ENCODE measurements at regions not wholly inside any gene's neighbourhood (a gene's known extent, or its start where the extent isn't known, plus 50 kb on each side); places are given as distances from the start of the nearest gene placed in this dataset.

DNA sequence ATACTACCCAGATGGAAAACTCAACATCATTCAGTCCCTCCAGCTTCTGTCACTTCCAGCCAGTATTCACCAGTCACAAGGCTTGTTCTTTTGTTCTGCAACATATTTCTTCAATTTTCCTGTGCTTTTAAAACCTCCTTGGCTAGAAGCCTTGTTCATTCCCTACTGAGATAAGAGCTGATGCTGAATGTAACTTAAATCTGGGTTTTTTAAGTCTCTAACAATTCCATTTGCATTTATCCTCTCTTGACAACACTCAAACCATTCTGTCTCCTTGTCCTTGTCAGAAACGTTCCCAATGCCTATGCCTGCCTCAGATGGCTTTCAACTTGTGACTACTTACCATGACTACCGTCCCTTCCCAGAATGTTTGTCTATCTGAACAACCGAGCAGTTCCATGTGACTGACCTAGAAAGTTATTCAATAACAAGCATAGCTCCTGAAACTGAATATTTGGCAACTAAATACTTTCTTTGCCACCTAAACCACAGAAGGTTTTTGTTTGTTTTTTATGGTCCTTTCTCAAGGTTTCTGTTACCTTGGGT lies 682.9 kb upstream of the GALNTL6 start:
- ATAC-seq (no peak), DNase-seq (ENCODE audit: low read depth, low spot score) (no peak)
- H2AFZ ChIP-seq (ENCODE audit: low read depth, low read length, poor library complexity, severe bottlenecking) = no peak overlapping the region

DNA sequence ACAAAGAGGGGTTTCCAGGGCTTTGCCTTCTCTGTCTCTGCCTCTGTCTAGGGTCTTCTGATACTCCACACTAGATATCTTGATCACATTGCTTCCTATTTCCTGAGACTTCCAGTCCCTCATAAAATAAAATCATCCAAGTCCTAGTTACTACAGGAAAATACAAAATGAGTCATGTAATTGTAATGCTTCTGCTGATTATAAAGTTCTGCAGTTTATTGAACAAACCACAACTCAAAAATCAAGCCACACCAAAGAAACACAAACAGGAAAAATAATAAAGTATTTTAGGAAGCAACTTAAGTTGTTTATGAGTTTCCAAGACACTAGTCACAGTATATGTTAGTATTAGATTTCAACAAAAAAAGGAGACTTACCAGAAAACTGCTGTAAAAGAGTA lies 695.1 kb upstream of the GALNTL6 start:
- CTCF ChIA-PET = no interaction called here
- Histone ChIP-seq H4K20me1 (ENCODE audit: insufficient read depth) (no peaks in the 10 kb centered on the region), H3K36me3 (ENCODE audit: control insufficient read depth in 1 of 2, insufficient read depth in 2 of 2, low read length in 2 of 2) (no peaks in the 10 kb centered on the region), H3K27me3 (ENCODE audit: insufficient read depth, low read length) (no peaks in the 10 kb centered on the region), H3K27ac (ENCODE audit: low read depth, low read length) (no peak overlapping the region), H3K4me2 (ENCODE audit: low read length) (no peak overlapping the region), H2AFZ (ENCODE audit: low read depth, low read length, poor library complexity, severe bottlenecking) (no peak overlapping the region), H3K9me3 (ENCODE audit: control insufficient read depth in 1 of 2, insufficient read depth in 1 of 2, low read depth in 1 of 2, low read length in 2 of 2) (no peaks in the 10 kb centered on the region), H3K9me2 (ENCODE audit: insufficient read depth) (no peaks in the 10 kb centered on the region), H3K4me1 (ENCODE audit: control insufficient read depth in 1 of 2, insufficient read depth in 2 of 2, low read length in 2 of 2) (no peaks in the 10 kb centered on the region), H3K79me2 (ENCODE audit: insufficient read depth, low read length) (no peaks in the 10 kb centered on the region), H3K4me3 (replicated peaks in 1 of 2; ENCODE audit: low read depth in 1 of 2, low read length in 2 of 2) (no peak overlapping the region), H3K9ac (ENCODE audit: low read length) (no peak overlapping the region)
- no peak for TF ChIP-seq SP1 (IDR thresholded peaks at IDR 0.05; ENCODE audit: low read depth)
- TF ChIP-seq TCF7L2 (IDR thresholded peaks at IDR 0.05; ENCODE audit: borderline replicate concordance, extremely low read depth, insufficient read depth, insufficient read length) = no peak
- TF ChIP-seq JUND (IDR thresholded peaks at IDR 0.05) = no peak
- no TSS peak for BruUV-seq (replicated peaks)
- intact Hi-C loops (cut with micrococcal nuclease) = no loop called here
- POLR2A ChIA-PET = no interaction called here
- DNase-seq (ENCODE audit: low read depth, low spot score) (no peak), ATAC-seq (no peak)
- RAD21 ChIA-PET (ENCODE audit: low non-redundant PET in 1 of 2, low total read pairs in 2 of 2, uncharacterized antibody in 2 of 2, unreplicated experiment in 2 of 2) = no interaction called here

More for the DNA sequence above, 682.9 kb upstream of the GALNTL6 start:
- ChIA-PET RAD21 (ENCODE audit: low non-redundant PET in 1 of 2, low total read pairs in 2 of 2, uncharacterized antibody in 2 of 2, unreplicated experiment in 2 of 2) (no interaction called here), POLR2A (no interaction called here), CTCF (no interaction called here)
- Histone ChIP-seq H3K9me3 (ENCODE audit: control insufficient read depth in 1 of 2, insufficient read depth in 1 of 2, low read depth in 1 of 2, low read length in 2 of 2) (no peaks in the 10 kb centered on the region), H3K27me3 (ENCODE audit: insufficient read depth, low read length) (no peaks in the 10 kb centered on the region), H3K79me2 (ENCODE audit: insufficient read depth, low read length) (no peaks in the 10 kb centered on the region), H3K4me1 (ENCODE audit: control insufficient read depth in 1 of 2, insufficient read depth in 2 of 2, low read length in 2 of 2) (no peaks in the 10 kb centered on the region), H4K20me1 (ENCODE audit: insufficient read depth) (no peaks in the 10 kb centered on the region), H3K9ac (ENCODE audit: low read length) (no peak overlapping the region), H3K27ac (ENCODE audit: low read depth, low read length) (no peak overlapping the region), H3K9me2 (ENCODE audit: insufficient read depth) (no peaks in the 10 kb centered on the region), H3K36me3 (ENCODE audit: control insufficient read depth in 1 of 2, insufficient read depth in 2 of 2, low read length in 2 of 2) (no peaks in the 10 kb centered on the region), H3K4me2 (ENCODE audit: low read length) (no peak overlapping the region), H3K4me3 (replicated peaks in 1 of 2; ENCODE audit: low read depth in 1 of 2, low read length in 2 of 2) (no peak overlapping the region)
- intact Hi-C loops (cut with micrococcal nuclease) = no loop called here
- no peak for TF ChIP-seq SRF (IDR thresholded peaks at IDR 0.05; ENCODE audit: low read depth)
- no peak for TF ChIP-seq ZFX (IDR thresholded peaks at IDR 0.05)
- no peak for TF ChIP-seq EGR1 (IDR thresholded peaks at IDR 0.05; ENCODE audit: low read depth)
- no peak for TF ChIP-seq POLR2AphosphoS5 (IDR thresholded peaks at IDR 0.05; ENCODE audit: low read depth, low read length)
- TF ChIP-seq CBX3 (IDR thresholded peaks at IDR 0.05; ENCODE audit: low read depth) = no peak
- TF ChIP-seq SP1 (IDR thresholded peaks at IDR 0.05; ENCODE audit: low read depth) = no peak
- no peak for TF ChIP-seq EZH2phosphoT487 (IDR thresholded peaks at IDR 0.05; ENCODE audit: borderline replicate concordance)
- TF ChIP-seq, protein P1, sequence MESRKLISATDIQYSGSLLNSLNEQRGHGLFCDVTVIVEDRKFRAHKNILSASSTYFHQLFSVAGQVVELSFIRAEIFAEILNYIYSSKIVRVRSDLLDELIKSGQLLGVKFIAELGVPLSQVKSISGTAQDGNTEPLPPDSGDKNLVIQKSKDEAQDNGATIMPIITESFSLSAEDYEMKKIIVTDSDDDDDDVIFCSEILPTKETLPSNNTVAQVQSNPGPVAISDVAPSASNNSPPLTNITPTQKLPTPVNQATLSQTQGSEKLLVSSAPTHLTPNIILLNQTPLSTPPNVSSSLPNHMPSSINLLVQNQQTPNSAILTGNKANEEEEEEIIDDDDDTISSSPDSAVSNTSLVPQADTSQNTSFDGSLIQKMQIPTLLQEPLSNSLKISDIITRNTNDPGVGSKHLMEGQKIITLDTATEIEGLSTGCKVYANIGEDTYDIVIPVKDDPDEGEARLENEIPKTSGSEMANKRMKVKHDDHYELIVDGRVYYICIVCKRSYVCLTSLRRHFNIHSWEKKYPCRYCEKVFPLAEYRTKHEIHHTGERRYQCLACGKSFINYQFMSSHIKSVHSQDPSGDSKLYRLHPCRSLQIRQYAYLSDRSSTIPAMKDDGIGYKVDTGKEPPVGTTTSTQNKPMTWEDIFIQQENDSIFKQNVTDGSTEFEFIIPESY (IDR thresholded peaks at IDR 0.05; ENCODE audit: extremely low read depth, insufficient replicate concordance, low read length) = no peak
- TF ChIP-seq SIN3A (IDR thresholded peaks at IDR 0.05; ENCODE audit: low read depth) = no peak
- no peak for TF ChIP-seq EZH2 (IDR thresholded peaks at IDR 0.05)
- BruUV-seq (replicated peaks) = no TSS peak
